ENCODE measurements at regions not wholly inside any gene's neighbourhood (a gene's known extent, or its start where the extent isn't known, plus 50 kb on each side); places are given as distances from the start of the nearest gene placed in this dataset.

DNA sequence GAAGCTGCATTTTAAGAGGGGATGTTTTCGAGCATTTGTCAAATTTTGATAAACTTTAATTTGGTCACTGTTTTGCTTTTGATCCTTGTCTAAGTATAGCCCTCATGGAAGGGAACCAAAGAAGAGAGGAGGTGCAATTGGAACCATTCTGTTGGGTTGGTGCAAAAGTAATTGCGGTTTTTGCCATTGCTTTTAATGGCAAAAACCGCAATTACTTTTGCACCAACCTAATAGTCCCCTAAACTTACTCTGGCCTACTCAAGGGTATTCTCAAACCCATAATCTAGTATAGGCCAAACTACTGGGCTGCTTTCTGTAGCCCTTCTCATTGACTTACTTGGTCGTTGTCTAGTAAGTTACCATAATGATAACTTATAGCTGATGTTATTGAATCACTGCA lies 634.7 kb downstream of the MAFB start:
- TF ChIP-seq, protein P1, sequence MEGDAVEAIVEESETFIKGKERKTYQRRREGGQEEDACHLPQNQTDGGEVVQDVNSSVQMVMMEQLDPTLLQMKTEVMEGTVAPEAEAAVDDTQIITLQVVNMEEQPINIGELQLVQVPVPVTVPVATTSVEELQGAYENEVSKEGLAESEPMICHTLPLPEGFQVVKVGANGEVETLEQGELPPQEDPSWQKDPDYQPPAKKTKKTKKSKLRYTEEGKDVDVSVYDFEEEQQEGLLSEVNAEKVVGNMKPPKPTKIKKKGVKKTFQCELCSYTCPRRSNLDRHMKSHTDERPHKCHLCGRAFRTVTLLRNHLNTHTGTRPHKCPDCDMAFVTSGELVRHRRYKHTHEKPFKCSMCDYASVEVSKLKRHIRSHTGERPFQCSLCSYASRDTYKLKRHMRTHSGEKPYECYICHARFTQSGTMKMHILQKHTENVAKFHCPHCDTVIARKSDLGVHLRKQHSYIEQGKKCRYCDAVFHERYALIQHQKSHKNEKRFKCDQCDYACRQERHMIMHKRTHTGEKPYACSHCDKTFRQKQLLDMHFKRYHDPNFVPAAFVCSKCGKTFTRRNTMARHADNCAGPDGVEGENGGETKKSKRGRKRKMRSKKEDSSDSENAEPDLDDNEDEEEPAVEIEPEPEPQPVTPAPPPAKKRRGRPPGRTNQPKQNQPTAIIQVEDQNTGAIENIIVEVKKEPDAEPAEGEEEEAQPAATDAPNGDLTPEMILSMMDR (conservative IDR thresholded peaks at IDR 0.05) = no peak
- no peak for TF ChIP-seq EZH2 (IDR thresholded peaks at IDR 0.05; ENCODE audit: low read depth)
